ENCODE measurements at regions not wholly inside any gene's neighbourhood (a gene's known extent, or its start where the extent isn't known, plus 50 kb on each side); places are given as distances from the start of the nearest gene placed in this dataset.

- TF ChIP-seq CTCF (IDR thresholded peaks at IDR 0.05; ENCODE audit: borderline replicate concordance, control extremely low read depth, extremely low read depth, insufficient read depth, missing control alignments): no peak
- in situ Hi-C loops (cut with MboI; ENCODE audit: low sequenced_read_pairs, unreplicated experiment): no loop called here
- no peak for DNase-seq (ENCODE audit: low spot score)
These were observed 687.2 kb downstream of the TRIML1 start for GRCh38 chr4:188826393-188826792.

GRCh38 chr4:188839704-188840103 is 700.5 kb downstream of the TRIML1 start:
- no peak for TF ChIP-seq CTCF (IDR thresholded peaks at IDR 0.05; ENCODE audit: borderline replicate concordance, control extremely low read depth, extremely low read depth, insufficient read depth, missing control alignments)

GRCh38 chr4:188841523-188841922 is 702.3 kb downstream of the TRIML1 start:
- no peak for DNase-seq (ENCODE audit: low spot score)
- in situ Hi-C loops (cut with MboI; ENCODE audit: low sequenced_read_pairs, unreplicated experiment): no loop called here
- no peak for TF ChIP-seq CTCF (IDR thresholded peaks at IDR 0.05; ENCODE audit: borderline replicate concordance, control extremely low read depth, extremely low read depth, insufficient read depth, missing control alignments)

More at GRCh38 chr4:188839704-188840103, 700.5 kb downstream of the TRIML1 start:
- no peak for DNase-seq (ENCODE audit: low spot score)
- in situ Hi-C loops (cut with MboI; ENCODE audit: low sequenced_read_pairs, unreplicated experiment): no loop called here

GRCh38 chr4:188854436-188854835 is 715.2 kb downstream of the TRIML1 start:
- in situ Hi-C loops (cut with MboI; ENCODE audit: low sequenced_read_pairs, unreplicated experiment): no loop called here
- DNase-seq (ENCODE audit: low spot score): no peak
- TF ChIP-seq CTCF (IDR thresholded peaks at IDR 0.05; ENCODE audit: borderline replicate concordance, control extremely low read depth, extremely low read depth, insufficient read depth, missing control alignments): no peak

GRCh38 chr4:188858696-188859095 is 719.5 kb downstream of the TRIML1 start:
- no peak for TF ChIP-seq CTCF (IDR thresholded peaks at IDR 0.05; ENCODE audit: borderline replicate concordance, control extremely low read depth, extremely low read depth, insufficient read depth, missing control alignments)
- in situ Hi-C loops (cut with MboI; ENCODE audit: low sequenced_read_pairs, unreplicated experiment): no loop called here

GRCh38 chr4:188864741-188865140 is 725.5 kb downstream of the TRIML1 start:
- TF ChIP-seq CTCF (IDR thresholded peaks at IDR 0.05; ENCODE audit: borderline replicate concordance, control extremely low read depth, extremely low read depth, insufficient read depth, missing control alignments): no peak
- in situ Hi-C loops (cut with MboI; ENCODE audit: low sequenced_read_pairs, unreplicated experiment): no loop called here
- no peak for DNase-seq (ENCODE audit: low spot score)

More at GRCh38 chr4:188858696-188859095, 719.5 kb downstream of the TRIML1 start:
- no peak for DNase-seq (ENCODE audit: low spot score)

- DNase-seq (ENCODE audit: low spot score): no peak
- TF ChIP-seq CTCF (IDR thresholded peaks at IDR 0.05; ENCODE audit: borderline replicate concordance, control extremely low read depth, extremely low read depth, insufficient read depth, missing control alignments): no peak
- in situ Hi-C loops (cut with MboI; ENCODE audit: low sequenced_read_pairs, unreplicated experiment): no loop called here
These were observed 728.6 kb downstream of the TRIML1 start for GRCh38 chr4:188867796-188868195.
